Naive thymus-derived CD8-positive, alpha-beta T cell (primary cell): ENCODE measurements at regions not wholly inside any gene's neighbourhood (a gene's known extent, or its start where the extent isn't known, plus 50 kb on each side); places are given as distances from the start of the nearest gene placed in this dataset.

Experiments
- ATAC-seq, 2 donors: fragments of 150-1000 bp; cut with Tn5 transposase in 1 of 2; sonication (Bioruptor Pico), chemical (Tn5 transposase) in 1 of 2; 1 replicate in 1 of 2; 2 replicates in 1 of 2; pipeline ENCODE4 v1.10.0; 2021; ENCODE audit warnings: mild to moderate bottlenecking in 2 of 2, moderate library complexity in 2 of 2
- POLR2A ChIA-PET: fragments of 350-600 bp; sonication (Branson Sonifier 250); formaldehyde crosslinking; loops from one replicate; lab custom pipeline; 2021; ENCODE audit warnings: antibody characterized with exemption; lab: Charles Lee
- DNase-seq, 10 donors: peaks; one replicate each; pipeline versions ENCODE4 v3.0.0 to v3.0.0-alpha.2; 2020 to 2022
- H3K27ac Mint-ChIP-seq, 10 donors: one replicate each; pipeline ENCODE4 v1.8.0; 2020 to 2022; ENCODE audit warnings: mild to moderate bottlenecking in 10 of 10, mixed read lengths in 10 of 10, moderate library complexity in 4 of 10, inconsistent platforms in 1 of 10
- H3K27me3 Mint-ChIP-seq, 5 donors: one replicate each; pipeline ENCODE4 v1.8.0; 2021 to 2022; ENCODE audit warnings: mixed read lengths in 5 of 5
- H3K36me3 Mint-ChIP-seq, 3 donors: one replicate each; pipeline ENCODE4 v1.8.0; 2020 to 2022; ENCODE audit warnings: mixed read lengths in 3 of 3, mild to moderate bottlenecking in 2 of 3, inconsistent platforms in 1 of 3
- H3K4me1 Mint-ChIP-seq, 4 donors: one replicate each; pipeline ENCODE4 v1.8.0; 2021 to 2022; ENCODE audit warnings: mixed read lengths in 4 of 4
- H3K4me3 Mint-ChIP-seq, 10 donors: one replicate each; pipeline ENCODE4 v1.8.0; 2020 to 2022; ENCODE audit warnings: mild to moderate bottlenecking in 10 of 10, mixed read lengths in 10 of 10, moderate library complexity in 6 of 10, inconsistent platforms in 1 of 10
- H3K9me3 Mint-ChIP-seq, 9 donors: one replicate each; pipeline ENCODE4 v1.8.0; 2020 to 2022; ENCODE audit warnings: mixed read lengths in 9 of 9, mild to moderate bottlenecking in 3 of 9, inconsistent platforms in 1 of 9, moderate library complexity in 1 of 9

DNA sequence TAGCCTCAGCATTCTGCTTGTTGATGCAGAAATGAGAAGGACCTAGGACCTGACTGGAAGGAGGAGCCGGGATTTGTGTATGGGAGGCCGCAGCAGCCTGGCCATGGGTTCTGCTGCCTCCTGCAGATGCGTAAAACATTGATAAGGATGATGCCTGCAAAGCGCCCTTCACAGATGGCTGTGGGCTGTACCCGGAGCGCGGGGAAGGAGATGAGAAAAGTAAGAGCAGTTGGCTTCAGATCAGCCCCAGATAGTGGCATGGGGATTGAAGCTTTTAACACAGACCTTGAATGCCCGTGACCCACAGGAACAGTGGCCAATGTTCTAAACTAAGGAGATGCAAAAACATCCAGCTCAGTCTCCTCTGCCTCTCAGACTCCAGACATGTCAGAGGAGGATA is 136.4 kb upstream of the KCNG1 start:
- H3K27me3 Mint-ChIP-seq = peaks cover 17 to 57% (median 40%) of the 10 kb centered on the region in 5 donors
- POLR2A ChIA-PET = no interaction called here

DNA sequence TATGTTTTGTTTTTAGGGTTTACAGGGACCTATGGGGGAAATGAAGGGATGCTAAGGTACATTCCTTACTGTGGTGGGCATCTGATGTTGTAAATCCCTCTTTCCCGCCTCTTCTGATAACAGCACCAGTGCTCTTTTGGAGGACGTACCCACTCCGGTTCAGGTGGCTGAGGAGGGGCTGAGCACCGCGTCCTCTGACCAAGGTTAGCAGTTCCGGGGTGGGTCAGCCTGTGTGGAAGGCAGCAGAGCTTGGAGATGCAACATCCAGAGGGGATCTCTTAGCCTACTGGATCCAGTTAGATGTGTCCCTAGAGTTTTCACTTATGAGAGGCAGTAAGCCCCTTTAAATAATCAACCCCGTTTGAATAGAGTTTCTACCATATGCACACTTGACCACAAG is 135.3 kb upstream of the KCNG1 start:
- peaks cover 18 to 57% (median 42%) of the 10 kb centered on the region in 5 donors for H3K27me3 Mint-ChIP-seq
- no peaks in the 10 kb centered on the region for H3K9me3 Mint-ChIP-seq
- no peak overlapping the region for H3K27ac Mint-ChIP-seq
- DNase-seq (no peak), ATAC-seq (no peak)
- peaks cover 0 to 6% (median 0%) of the 10 kb centered on the region in 4 donors for H3K4me1 Mint-ChIP-seq
- no peak overlapping the region for H3K4me3 Mint-ChIP-seq
- POLR2A ChIA-PET = no interaction called here
- H3K36me3 Mint-ChIP-seq = no peaks in the 10 kb centered on the region

More for the DNA sequence above, 136.4 kb upstream of the KCNG1 start:
- Mint-ChIP-seq H3K27ac (peak overlapping the region in 1 of 10 donors; percentile 41), H3K4me1 (peaks cover 0 to 5% (median 0%) of the 10 kb centered on the region in 4 donors), H3K4me3 (no peak overlapping the region), H3K36me3 (no peaks in the 10 kb centered on the region), H3K9me3 (no peaks in the 10 kb centered on the region)
- no peak for DNase-seq
- ATAC-seq = no peak

DNA sequence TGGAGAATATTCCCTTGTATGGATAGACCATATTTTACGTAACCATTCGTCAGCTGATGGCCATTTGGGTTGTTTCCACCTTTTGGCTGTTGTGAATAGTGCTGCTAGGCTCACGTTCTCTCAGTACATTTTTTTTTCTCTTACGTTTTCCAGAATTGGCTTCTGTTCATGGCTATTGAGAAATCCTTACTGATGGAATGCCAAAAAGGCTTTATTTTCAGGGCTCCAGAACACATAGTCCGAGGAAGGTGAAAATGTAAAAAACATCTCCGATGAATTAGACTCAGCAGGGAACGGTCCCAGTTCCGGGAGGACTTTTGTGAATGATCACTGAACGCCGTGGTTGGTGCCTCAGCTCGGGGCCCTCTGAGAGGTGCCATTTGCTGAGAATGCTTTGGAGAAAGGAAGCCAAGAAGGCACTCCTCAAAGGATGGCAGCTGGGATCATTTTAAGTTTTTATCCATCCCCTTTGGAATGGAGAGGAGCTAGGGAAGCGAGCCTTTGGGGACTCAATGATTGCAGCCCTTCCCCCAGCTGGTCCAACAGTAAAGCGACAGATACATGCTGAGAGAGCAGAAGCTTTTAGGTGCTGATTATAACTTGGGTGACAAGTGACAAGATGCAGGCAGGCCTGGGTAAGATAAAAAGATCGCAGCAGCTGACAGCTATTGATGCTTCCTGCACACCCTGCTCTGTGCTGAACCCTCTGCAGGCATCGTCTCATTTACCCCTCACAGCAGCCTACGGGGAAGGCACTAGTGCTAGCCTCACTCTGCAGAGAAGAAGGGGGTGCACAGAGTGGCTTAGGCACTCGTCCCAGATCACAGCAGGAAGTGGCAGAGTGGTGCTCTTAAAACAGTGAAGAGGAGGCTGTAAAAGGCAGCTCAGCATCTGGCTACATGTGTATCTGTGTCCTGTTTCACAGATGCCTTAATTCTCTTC is 133.4 kb upstream of the KCNG1 start:
- Mint-ChIP-seq H3K4me1 (peaks cover 0 to 6% (median 0%) of the 10 kb centered on the region in 4 donors), H3K9me3 (no peaks in the 10 kb centered on the region), H3K27me3 (peaks cover 11 to 42% (median 38%) of the 10 kb centered on the region in 5 donors), H3K36me3 (no peaks in the 10 kb centered on the region), H3K27ac (no peak overlapping the region), H3K4me3 (no peak overlapping the region)
- DNase-seq (no peak), ATAC-seq (no peak)
- POLR2A ChIA-PET = no interaction called here

DNA sequence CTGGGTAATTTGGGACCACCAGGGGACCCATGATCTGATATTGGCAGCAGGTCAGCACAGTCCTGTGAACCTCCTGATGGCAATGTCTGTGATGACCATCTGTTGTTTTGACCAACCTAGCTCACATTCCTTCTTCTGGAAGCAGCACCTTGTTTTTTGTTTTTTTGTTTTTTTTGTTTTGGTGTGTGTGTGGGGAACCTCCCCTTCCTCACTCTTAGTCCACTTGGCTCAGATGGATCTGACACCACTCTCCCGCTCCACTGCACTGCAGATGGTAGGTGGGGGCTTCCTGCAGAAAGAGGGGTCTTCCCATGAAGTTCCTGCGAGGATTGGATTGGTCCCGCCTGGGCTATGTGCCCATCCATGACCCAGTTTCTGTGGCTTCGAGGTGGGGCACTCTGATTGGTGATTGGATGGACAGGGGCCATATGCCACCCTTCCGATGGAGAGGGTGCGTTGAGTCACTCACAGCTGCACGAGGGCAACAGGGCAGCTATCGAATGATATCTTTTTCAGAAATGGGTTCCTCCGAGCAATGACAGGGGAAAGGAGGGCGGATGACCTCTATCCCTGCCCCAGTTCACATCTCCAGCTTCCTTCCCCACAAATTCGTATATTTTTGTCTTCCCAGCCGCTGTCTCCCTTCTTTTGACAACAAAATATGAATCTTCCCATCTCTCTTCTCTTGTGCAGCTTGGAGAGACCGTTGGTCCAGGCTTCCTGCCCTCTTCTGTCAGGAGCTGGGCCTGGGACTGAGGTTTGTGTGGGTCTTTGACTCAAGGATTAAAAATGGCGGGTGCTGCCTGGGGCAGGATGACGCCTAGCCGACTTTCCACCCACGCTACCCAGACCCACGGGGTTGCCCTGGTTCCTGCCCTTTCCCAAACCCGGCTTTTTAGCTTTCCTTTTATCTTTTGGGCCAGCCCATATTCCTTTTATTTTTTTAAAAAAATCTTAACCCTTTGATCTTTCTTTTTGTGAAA is 132.1 kb upstream of the KCNG1 start:
- H3K4me1 Mint-ChIP-seq = peaks cover 0 to 6% (median 0%) of the 10 kb centered on the region in 4 donors
- DNase-seq = no peak
- no peak for ATAC-seq
- POLR2A ChIA-PET = no interaction called here
- no peaks in the 10 kb centered on the region for H3K9me3 Mint-ChIP-seq
- no peaks in the 10 kb centered on the region for H3K36me3 Mint-ChIP-seq
- no peak overlapping the region for H3K27ac Mint-ChIP-seq
- peaks cover 7 to 34% (median 29%) of the 10 kb centered on the region in 5 donors for H3K27me3 Mint-ChIP-seq
- H3K4me3 Mint-ChIP-seq = no peak overlapping the region

DNA sequence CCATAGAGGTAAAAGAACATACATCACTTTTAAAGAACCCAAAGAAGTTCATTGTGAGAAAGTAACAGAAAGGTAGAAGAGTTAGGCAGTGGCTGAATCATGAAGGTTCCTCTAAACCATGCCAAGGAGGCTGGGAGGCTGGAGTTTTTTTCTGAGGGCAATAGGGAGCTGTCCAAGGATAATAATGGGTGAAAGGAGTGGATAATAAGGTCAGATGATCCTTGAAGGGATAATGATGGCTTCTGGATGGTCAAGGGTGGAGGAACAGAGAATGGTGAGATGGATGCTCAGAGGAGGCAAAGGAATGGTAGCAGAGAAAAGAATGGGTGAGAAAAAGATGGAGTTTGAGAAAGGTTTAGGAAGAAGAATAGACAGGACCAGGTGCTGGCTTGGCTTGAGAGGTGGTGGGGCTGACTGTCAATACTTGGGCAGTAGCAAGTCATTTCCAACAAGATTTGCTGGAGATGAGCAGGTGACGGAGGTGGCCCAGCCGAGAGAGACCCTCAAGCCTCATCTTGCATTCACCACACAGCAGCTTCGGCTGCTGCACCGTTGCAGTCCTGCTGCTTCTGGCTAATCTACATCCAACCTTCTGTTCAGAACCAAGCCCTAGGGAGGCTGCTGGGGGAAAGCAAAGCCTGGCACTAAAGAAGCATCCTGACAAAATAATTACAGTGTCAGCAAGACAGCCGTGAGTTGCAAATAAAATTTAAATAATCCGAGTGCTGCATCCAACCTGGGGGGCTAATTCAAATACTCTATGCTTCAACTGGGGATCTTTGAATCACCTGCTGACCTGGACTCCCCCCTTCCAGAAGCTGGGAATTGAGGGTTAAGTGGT is 131.2 kb upstream of the KCNG1 start:
- POLR2A ChIA-PET = no interaction called here
- peaks cover 0 to 6% (median 0%) of the 10 kb centered on the region in 4 donors for H3K4me1 Mint-ChIP-seq
- no peaks in the 10 kb centered on the region for H3K9me3 Mint-ChIP-seq
- H3K27ac Mint-ChIP-seq = peak overlapping the region in 1 of 10 donors; percentile 30
- ATAC-seq (no peak), DNase-seq (no peak)
- peaks cover 9 to 35% (median 23%) of the 10 kb centered on the region in 5 donors for H3K27me3 Mint-ChIP-seq
- H3K36me3 Mint-ChIP-seq = no peaks in the 10 kb centered on the region
- H3K4me3 Mint-ChIP-seq = no peak overlapping the region

DNA sequence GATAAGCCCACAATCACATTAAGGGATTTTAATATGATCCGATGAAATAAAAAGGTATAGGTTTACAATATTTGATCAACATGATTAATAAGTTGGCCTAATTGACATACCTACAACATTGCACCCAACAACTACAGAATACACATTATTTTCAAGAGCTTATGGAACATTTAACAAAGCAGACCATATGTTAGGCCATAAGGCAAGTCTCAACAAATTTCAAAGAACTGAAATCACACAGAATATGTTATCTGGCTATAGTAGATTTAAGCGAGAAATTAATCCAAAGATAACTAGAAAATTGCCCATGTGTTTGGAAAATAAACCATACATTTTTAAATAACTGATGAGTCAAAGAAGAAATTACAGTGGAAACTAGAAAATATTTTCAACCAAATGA is 126.0 kb upstream of the KCNG1 start:
- no peak overlapping the region for H3K4me3 Mint-ChIP-seq
- POLR2A ChIA-PET = no interaction called here
- H3K9me3 Mint-ChIP-seq = peaks cover 0 to 15% (median 5%) of the 10 kb centered on the region in 9 donors
- no peak overlapping the region for H3K27ac Mint-ChIP-seq
- DNase-seq = no peak
- H3K4me1 Mint-ChIP-seq = peaks cover 0 to 2% (median 0%) of the 10 kb centered on the region in 4 donors
- peaks cover 13 to 44% (median 27%) of the 10 kb centered on the region in 5 donors for H3K27me3 Mint-ChIP-seq
- no peak for ATAC-seq
- H3K36me3 Mint-ChIP-seq = peaks cover 0 to 2% (median 0%) of the 10 kb centered on the region in 3 donors

DNA sequence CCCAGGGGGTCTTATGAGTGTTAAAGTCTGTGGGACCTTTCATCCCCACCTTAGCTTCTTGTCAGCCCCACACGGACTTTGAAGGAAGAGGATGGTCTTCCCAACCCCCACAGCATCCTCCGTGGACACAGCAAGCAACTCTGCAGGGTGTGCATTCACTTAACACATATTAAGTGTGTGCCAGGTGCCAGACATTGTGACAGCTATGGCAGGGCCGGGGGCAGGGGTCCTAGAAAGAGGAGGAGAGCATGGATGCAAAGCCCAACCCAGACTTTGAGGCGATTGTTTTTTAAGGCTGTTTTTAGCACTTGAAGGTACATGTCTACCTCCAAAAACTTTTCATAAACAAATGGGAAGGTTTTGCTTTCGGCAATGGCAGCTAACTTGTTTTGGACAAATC is 121.6 kb upstream of the KCNG1 start:
- H3K9me3 Mint-ChIP-seq = peaks cover 0 to 15% (median 5%) of the 10 kb centered on the region in 9 donors
- ATAC-seq (no peak), DNase-seq (no peak)
- no peak overlapping the region for H3K4me3 Mint-ChIP-seq
- H3K27ac Mint-ChIP-seq = no peak overlapping the region
- H3K4me1 Mint-ChIP-seq = no peaks in the 10 kb centered on the region
- H3K27me3 Mint-ChIP-seq = peaks cover 12 to 45% (median 40%) of the 10 kb centered on the region in 5 donors
- POLR2A ChIA-PET = no interaction called here
- H3K36me3 Mint-ChIP-seq = peaks cover 0 to 2% (median 0%) of the 10 kb centered on the region in 3 donors

DNA sequence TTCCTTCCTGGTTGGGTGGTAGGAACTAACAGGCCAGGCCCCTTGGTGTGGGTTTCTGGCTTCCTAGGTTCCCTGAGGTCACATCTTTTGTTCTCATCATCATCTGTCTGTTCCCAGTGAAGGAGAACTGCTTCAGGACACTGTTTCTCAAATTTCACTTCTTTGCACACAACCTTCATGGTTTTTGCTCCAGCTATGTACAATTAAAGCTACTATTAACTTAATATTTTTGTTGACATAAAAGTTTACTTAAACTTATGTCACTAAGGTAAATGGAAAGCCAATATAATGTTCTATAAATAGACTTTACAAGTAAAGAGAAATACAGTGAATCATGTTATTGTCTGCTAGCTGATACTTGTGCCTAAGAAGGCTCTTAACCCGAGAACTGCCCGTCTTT is 120.7 kb upstream of the KCNG1 start:
- peak overlapping the region in 1 of 10 donors; percentile 49 for H3K27ac Mint-ChIP-seq
- H3K4me3 Mint-ChIP-seq = no peak overlapping the region
- H3K4me1 Mint-ChIP-seq = no peaks in the 10 kb centered on the region
- H3K36me3 Mint-ChIP-seq = peaks cover 0 to 2% (median 0%) of the 10 kb centered on the region in 3 donors
- no peak for ATAC-seq
- H3K27me3 Mint-ChIP-seq = peaks cover 11 to 49% (median 36%) of the 10 kb centered on the region in 5 donors
- H3K9me3 Mint-ChIP-seq = peaks cover 0 to 15% (median 5%) of the 10 kb centered on the region in 9 donors
- DNase-seq = no peak
- POLR2A ChIA-PET = no interaction called here

DNA sequence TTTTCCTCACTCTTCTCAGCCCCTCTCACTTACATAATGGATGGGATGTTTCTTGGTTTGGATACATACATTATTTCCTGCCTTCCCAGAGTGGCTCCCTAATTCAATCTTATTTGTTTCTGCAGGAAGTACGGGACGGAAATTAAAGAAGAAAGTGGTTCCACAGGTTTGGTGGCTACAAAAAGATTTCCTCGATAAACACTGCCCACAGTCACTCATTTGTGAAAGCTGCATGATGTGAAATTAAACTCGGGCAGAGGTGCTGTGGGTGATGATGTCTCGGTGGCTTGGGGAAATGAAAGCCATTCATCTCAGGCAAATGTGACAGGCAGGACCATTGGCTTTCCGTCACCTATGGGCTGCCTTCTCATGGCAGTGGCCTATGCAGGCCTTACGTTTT is 119.5 kb upstream of the KCNG1 start:
- DNase-seq (no peak), ATAC-seq (no peak)
- no peak overlapping the region for H3K4me3 Mint-ChIP-seq
- peaks cover 0 to 2% (median 0%) of the 10 kb centered on the region in 3 donors for H3K36me3 Mint-ChIP-seq
- H3K27me3 Mint-ChIP-seq = peaks cover 9 to 42% (median 32%) of the 10 kb centered on the region in 5 donors
- no peaks in the 10 kb centered on the region for H3K4me1 Mint-ChIP-seq
- no peak overlapping the region for H3K27ac Mint-ChIP-seq
- H3K9me3 Mint-ChIP-seq = peaks cover 0 to 15% (median 5%) of the 10 kb centered on the region in 9 donors
- POLR2A ChIA-PET = no interaction called here

DNA sequence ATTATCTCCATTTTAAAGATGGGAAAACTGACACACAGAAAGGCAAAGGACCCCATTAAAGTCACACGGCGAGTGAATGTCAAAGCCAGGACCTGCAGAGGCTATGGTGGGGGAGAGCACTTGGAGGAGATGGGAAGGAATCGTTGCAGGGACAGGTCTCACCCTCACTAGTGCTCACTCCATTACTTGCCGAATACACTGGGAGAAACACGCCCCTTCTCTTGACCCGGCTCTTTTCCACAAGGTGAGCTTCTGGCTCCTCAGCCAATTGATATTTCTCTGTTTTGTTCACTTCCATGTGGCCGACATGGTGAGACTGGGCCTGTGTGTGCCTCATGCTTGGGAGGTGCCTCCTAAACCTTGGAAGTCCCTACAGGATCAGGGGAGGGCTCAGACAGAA is 117.8 kb upstream of the KCNG1 start:
- Mint-ChIP-seq H3K27me3 (peaks cover 5 to 38% (median 23%) of the 10 kb centered on the region in 5 donors), H3K9me3 (peaks cover 0 to 8% (median 4%) of the 10 kb centered on the region in 9 donors), H3K4me3 (no peak overlapping the region), H3K36me3 (peaks cover 0 to 2% (median 0%) of the 10 kb centered on the region in 3 donors), H3K4me1 (no peaks in the 10 kb centered on the region), H3K27ac (no peak overlapping the region)
- ATAC-seq = no peak
- DNase-seq = no peak
- POLR2A ChIA-PET = no interaction called here

DNA sequence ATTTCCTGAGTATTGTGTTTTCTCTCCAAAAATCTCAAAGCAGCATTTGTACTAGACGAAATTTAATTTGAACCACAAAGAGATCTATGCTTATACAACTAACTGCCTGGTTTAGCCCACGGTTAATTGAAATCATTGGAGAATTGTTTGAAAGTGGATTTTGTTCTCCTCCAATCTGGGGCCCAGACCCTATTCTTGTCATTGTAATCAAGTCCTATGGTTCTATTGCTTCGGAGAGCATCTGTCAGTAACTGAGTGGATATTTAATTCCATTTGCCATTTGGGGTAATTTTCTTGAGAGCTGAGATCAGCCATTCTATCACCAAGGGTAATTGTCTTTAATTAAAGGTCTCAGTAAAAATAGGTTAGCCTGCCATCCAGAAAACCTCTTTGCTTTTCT is 117.0 kb upstream of the KCNG1 start:
- Mint-ChIP-seq H3K4me1 (no peaks in the 10 kb centered on the region), H3K27me3 (peaks cover 0 to 30% (median 16%) of the 10 kb centered on the region in 5 donors), H3K36me3 (no peaks in the 10 kb centered on the region), H3K27ac (no peak overlapping the region), H3K4me3 (no peak overlapping the region), H3K9me3 (peaks cover 0 to under 1% (median 0%) of the 10 kb centered on the region in 9 donors)
- DNase-seq = no peak
- no peak for ATAC-seq
- POLR2A ChIA-PET = no interaction called here

DNA sequence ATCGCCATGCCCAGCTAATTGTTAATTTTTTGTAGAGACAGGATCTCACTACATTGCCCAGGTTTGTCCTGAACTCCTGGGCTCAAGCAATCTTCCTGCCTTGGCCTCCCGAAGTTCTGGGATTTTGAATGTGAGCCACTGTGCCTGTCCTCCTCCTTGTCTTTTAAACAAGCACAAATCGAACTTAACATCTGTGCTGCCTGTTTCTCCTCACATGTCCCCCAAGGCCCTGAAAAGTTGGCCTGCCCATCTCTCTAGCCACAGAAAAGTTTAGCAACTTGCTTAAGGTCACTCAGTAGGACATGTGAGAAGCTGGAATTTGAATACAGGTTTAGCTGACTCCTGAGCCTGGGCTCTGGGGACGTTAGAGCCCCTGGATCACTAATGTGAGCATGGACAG is 115.7 kb upstream of the KCNG1 start:
- peaks cover 0 to 31% (median 20%) of the 10 kb centered on the region in 5 donors for H3K27me3 Mint-ChIP-seq
- no peaks in the 10 kb centered on the region for H3K36me3 Mint-ChIP-seq
- H3K27ac Mint-ChIP-seq = no peak overlapping the region
- ATAC-seq (no peak), DNase-seq (no peak)
- H3K9me3 Mint-ChIP-seq = no peaks in the 10 kb centered on the region
- no peak overlapping the region for H3K4me3 Mint-ChIP-seq
- POLR2A ChIA-PET = interaction anchor here (0.7 kb wide), 1 partner anchor 59 kb away, joined by 3 read pairs; no protein-coding TSS in a partner anchor
- H3K4me1 Mint-ChIP-seq = no peaks in the 10 kb centered on the region
